ENCODE measurements at regions not wholly inside any gene's neighbourhood (a gene's known extent, or its start where the extent isn't known, plus 50 kb on each side); places are given as distances from the start of the nearest gene placed in this dataset.
A peak's percentile ranks its signal among the peaks of the same experiment; 100 is the strongest.

GRCh38 chr1:232132572-232132971, 497.4 kb downstream of the SIPA1L2 start:
- Mint-ChIP-seq H3K9me3 (ENCODE audit: unreplicated experiment) (peaks cover 33% of the 10 kb centered on the region), H3K27ac (ENCODE audit: unreplicated experiment) (no peak overlapping the region), H3K36me3 (ENCODE audit: insufficient read depth, unreplicated experiment) (no peaks in the 10 kb centered on the region), H3K4me1 (ENCODE audit: low read depth, unreplicated experiment) (no peaks in the 10 kb centered on the region), H3K27me3 (ENCODE audit: insufficient read depth, unreplicated experiment) (peaks cover 6% of the 10 kb centered on the region), H3K4me3 (ENCODE audit: unreplicated experiment) (no peak overlapping the region)
- intact Hi-C loops (cut with micrococcal nuclease; ENCODE audit: unreplicated experiment): no loop called here
- no peak for DNase-seq
- no peak overlapping the region for H3K4me3 ChIP-seq (ENCODE audit: low read depth, low read length)
- no peak for TF ChIP-seq CTCF (IDR thresholded peaks at IDR 0.05; ENCODE audit: insufficient read depth in 1 of 2, low read depth in 1 of 2, low read length in 1 of 2, severe bottlenecking in 1 of 2, unreplicated experiment in 1 of 2)
- ChIA-PET CTCF (no interaction called here), POLR2A (no interaction called here)
- BruUV-seq (replicated peaks): no TSS peak
- no peaks in the 10 kb centered on the region for H3K4me1 ChIP-seq
- no peaks in the 10 kb centered on the region for H3K27me3 ChIP-seq (replicated peaks; ENCODE audit: control insufficient read depth, insufficient read depth, low read length)
- H3K9me3 ChIP-seq: peaks cover under 1% of the 10 kb centered on the region; the same call in 1 of the 2 replicates
- no peaks in the 10 kb centered on the region for H3K36me3 ChIP-seq (ENCODE audit: control insufficient read depth, insufficient read depth, low read length)

- Mint-ChIP-seq H3K9me3 (ENCODE audit: unreplicated experiment) (peaks cover 33% of the 10 kb centered on the region), H3K4me3 (ENCODE audit: unreplicated experiment) (no peak overlapping the region), H3K27ac (ENCODE audit: unreplicated experiment) (no peak overlapping the region), H3K27me3 (ENCODE audit: insufficient read depth, unreplicated experiment) (peaks cover 6% of the 10 kb centered on the region), H3K36me3 (ENCODE audit: insufficient read depth, unreplicated experiment) (no peaks in the 10 kb centered on the region), H3K4me1 (ENCODE audit: low read depth, unreplicated experiment) (no peaks in the 10 kb centered on the region)
- no peak for DNase-seq
- no TSS peak for BruUV-seq (replicated peaks)
- no peak for TF ChIP-seq CTCF (IDR thresholded peaks at IDR 0.05; ENCODE audit: insufficient read depth in 1 of 2, low read depth in 1 of 2, low read length in 1 of 2, severe bottlenecking in 1 of 2, unreplicated experiment in 1 of 2)
- Histone ChIP-seq H3K4me3 (ENCODE audit: low read depth, low read length) (no peak overlapping the region), H3K36me3 (ENCODE audit: control insufficient read depth, insufficient read depth, low read length) (no peaks in the 10 kb centered on the region), H3K9me3 (peaks cover 3% of the 10 kb centered on the region; the same call in 1 of the 2 replicates), H3K27me3 (replicated peaks; ENCODE audit: control insufficient read depth, insufficient read depth, low read length) (no peaks in the 10 kb centered on the region), H3K4me1 (no peaks in the 10 kb centered on the region)
- POLR2A ChIA-PET: no interaction called here
- intact Hi-C loops (cut with micrococcal nuclease; ENCODE audit: unreplicated experiment): no loop called here
- CTCF ChIA-PET: no interaction called here
Observed at GRCh38 chr1:232131715-232132391, 498.1 kb downstream of the SIPA1L2 start.

GRCh38 chr1:232130815-232131480, 499.0 kb downstream of the SIPA1L2 start:
- Histone ChIP-seq H3K36me3 (ENCODE audit: control insufficient read depth, insufficient read depth, low read length) (no peaks in the 10 kb centered on the region), H3K27me3 (replicated peaks; ENCODE audit: control insufficient read depth, insufficient read depth, low read length) (no peaks in the 10 kb centered on the region), H3K9me3 (peaks cover 3% of the 10 kb centered on the region; the same call in 1 of the 2 replicates), H3K4me1 (no peaks in the 10 kb centered on the region), H3K4me3 (ENCODE audit: low read depth, low read length) (no peak overlapping the region)
- ChIA-PET POLR2A (no interaction called here), CTCF (no interaction called here)
- Mint-ChIP-seq H3K27me3 (ENCODE audit: insufficient read depth, unreplicated experiment) (peaks cover 8% of the 10 kb centered on the region), H3K36me3 (ENCODE audit: insufficient read depth, unreplicated experiment) (no peaks in the 10 kb centered on the region), H3K9me3 (ENCODE audit: unreplicated experiment) (peaks cover 33% of the 10 kb centered on the region), H3K4me1 (ENCODE audit: low read depth, unreplicated experiment) (no peaks in the 10 kb centered on the region), H3K4me3 (ENCODE audit: unreplicated experiment) (no peak overlapping the region), H3K27ac (ENCODE audit: unreplicated experiment) (no peak overlapping the region)
- intact Hi-C loops (cut with micrococcal nuclease; ENCODE audit: unreplicated experiment): no loop called here
- DNase-seq: peak in 1 of 2 experiments; percentile 2
- BruUV-seq (replicated peaks): no TSS peak
- no peak for TF ChIP-seq CTCF (IDR thresholded peaks at IDR 0.05; ENCODE audit: insufficient read depth in 1 of 2, low read depth in 1 of 2, low read length in 1 of 2, severe bottlenecking in 1 of 2, unreplicated experiment in 1 of 2)
